ENCODE measurements at regions not wholly inside any gene's neighbourhood (a gene's known extent, or its start where the extent isn't known, plus 50 kb on each side); places are given as distances from the start of the nearest gene placed in this dataset.

DNA sequence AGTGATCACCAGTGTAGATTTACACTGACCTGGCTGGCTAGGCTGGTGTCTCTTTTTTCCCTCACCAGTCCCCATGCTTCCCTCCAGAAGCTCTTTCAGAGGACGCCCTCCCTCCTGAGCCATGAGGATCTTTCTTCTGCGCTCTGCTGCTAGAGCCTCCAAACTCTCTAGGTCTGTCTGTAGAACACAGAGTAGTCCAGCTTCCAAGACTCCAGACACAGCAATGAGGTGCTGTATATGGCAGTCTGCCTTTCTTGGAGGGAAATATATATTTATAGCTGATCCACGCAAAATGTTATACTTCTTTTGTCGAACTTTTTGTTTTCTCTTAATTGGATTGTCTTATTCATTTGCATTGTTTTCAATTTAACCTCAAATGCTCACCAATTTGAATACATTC, 1121.8 kb downstream of the ROBO2 start:
- TF ChIP-seq EZH2phosphoT487 (conservative IDR thresholded peaks at IDR 0.05; ENCODE audit: low read length), result no peak
- TF ChIP-seq, protein P1, sequence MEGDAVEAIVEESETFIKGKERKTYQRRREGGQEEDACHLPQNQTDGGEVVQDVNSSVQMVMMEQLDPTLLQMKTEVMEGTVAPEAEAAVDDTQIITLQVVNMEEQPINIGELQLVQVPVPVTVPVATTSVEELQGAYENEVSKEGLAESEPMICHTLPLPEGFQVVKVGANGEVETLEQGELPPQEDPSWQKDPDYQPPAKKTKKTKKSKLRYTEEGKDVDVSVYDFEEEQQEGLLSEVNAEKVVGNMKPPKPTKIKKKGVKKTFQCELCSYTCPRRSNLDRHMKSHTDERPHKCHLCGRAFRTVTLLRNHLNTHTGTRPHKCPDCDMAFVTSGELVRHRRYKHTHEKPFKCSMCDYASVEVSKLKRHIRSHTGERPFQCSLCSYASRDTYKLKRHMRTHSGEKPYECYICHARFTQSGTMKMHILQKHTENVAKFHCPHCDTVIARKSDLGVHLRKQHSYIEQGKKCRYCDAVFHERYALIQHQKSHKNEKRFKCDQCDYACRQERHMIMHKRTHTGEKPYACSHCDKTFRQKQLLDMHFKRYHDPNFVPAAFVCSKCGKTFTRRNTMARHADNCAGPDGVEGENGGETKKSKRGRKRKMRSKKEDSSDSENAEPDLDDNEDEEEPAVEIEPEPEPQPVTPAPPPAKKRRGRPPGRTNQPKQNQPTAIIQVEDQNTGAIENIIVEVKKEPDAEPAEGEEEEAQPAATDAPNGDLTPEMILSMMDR (IDR thresholded peaks at IDR 0.05; ENCODE audit: insufficient read depth, low read length, poor library complexity, severe bottlenecking), result no peak

DNA sequence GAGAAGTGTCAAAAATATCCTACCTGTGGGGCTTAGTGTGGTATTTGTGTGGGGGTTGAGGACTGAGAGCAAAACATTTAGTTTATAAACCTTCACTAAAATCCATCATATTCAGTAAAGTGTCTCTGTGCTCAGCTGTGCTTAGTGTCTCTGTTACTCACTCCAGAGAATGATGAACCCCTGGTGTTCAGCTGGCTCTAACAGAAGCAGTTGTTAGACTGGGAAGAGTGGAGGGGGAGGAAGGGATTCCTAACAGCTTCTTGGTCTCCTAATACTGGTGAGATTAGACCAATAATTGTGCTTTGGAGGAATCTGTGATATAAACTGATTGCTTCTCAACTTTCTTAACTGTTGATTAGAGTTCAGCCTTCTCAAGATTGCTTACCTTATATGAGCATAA, 1123.5 kb downstream of the ROBO2 start:
- no peak for TF ChIP-seq EZH2phosphoT487 (conservative IDR thresholded peaks at IDR 0.05; ENCODE audit: low read length)
- TF ChIP-seq, protein P1 (IDR thresholded peaks at IDR 0.05; ENCODE audit: insufficient read depth, low read length, poor library complexity, severe bottlenecking), result no peak
- H4K20me1 ChIP-seq (ENCODE audit: low read depth, low read length), result no peaks in the 10 kb centered on the region
- no peaks in the 10 kb centered on the region for H3K79me2 ChIP-seq (ENCODE audit: insufficient read depth, low read length)
- H3F3A ChIP-seq (ENCODE audit: insufficient read depth), result no peaks in the 10 kb centered on the region
- no peak overlapping the region for H3K4me3 ChIP-seq (ENCODE audit: insufficient read depth, low read length, poor library complexity, severe bottlenecking)
- no peaks in the 10 kb centered on the region for H3K36me3 ChIP-seq (ENCODE audit: low read length)
- no peaks in the 10 kb centered on the region for H3K27me3 ChIP-seq (ENCODE audit: low read length)
- no peak overlapping the region for H3K4me2 ChIP-seq (ENCODE audit: low read depth, low read length, poor library complexity, severe bottlenecking)
- no peak overlapping the region for H3K27ac ChIP-seq (ENCODE audit: low read depth, low read length)
- H3K9ac ChIP-seq (ENCODE audit: low read length), result no peak overlapping the region
- no peak overlapping the region for H2AFZ ChIP-seq (ENCODE audit: low read depth, low read length, severe bottlenecking)
- no peaks in the 10 kb centered on the region for H3K9me2 ChIP-seq (replicated peaks; ENCODE audit: insufficient read depth, low read length)
- H3K9me3 ChIP-seq (ENCODE audit: insufficient read depth, low read length), result no peaks in the 10 kb centered on the region

More for the DNA sequence above, 1121.8 kb downstream of the ROBO2 start:
- H2AFZ ChIP-seq (ENCODE audit: low read depth, low read length, severe bottlenecking), result no peak overlapping the region
- no peaks in the 10 kb centered on the region for H3K9me3 ChIP-seq (ENCODE audit: insufficient read depth, low read length)
- H3K9me2 ChIP-seq (replicated peaks; ENCODE audit: insufficient read depth, low read length), result no peaks in the 10 kb centered on the region
- no peak overlapping the region for H3K4me2 ChIP-seq (ENCODE audit: low read depth, low read length, poor library complexity, severe bottlenecking)
- H3K9ac ChIP-seq (ENCODE audit: low read length), result no peak overlapping the region
- H3K27me3 ChIP-seq (ENCODE audit: low read length), result no peaks in the 10 kb centered on the region
- no peak overlapping the region for H3K4me3 ChIP-seq (ENCODE audit: insufficient read depth, low read length, poor library complexity, severe bottlenecking)
- no peak overlapping the region for H3K27ac ChIP-seq (ENCODE audit: low read depth, low read length)
- H3K79me2 ChIP-seq (ENCODE audit: insufficient read depth, low read length), result no peaks in the 10 kb centered on the region
- no peaks in the 10 kb centered on the region for H3F3A ChIP-seq (ENCODE audit: insufficient read depth)
- no peaks in the 10 kb centered on the region for H3K36me3 ChIP-seq (ENCODE audit: low read length)
- H4K20me1 ChIP-seq (ENCODE audit: low read depth, low read length), result no peaks in the 10 kb centered on the region

DNA sequence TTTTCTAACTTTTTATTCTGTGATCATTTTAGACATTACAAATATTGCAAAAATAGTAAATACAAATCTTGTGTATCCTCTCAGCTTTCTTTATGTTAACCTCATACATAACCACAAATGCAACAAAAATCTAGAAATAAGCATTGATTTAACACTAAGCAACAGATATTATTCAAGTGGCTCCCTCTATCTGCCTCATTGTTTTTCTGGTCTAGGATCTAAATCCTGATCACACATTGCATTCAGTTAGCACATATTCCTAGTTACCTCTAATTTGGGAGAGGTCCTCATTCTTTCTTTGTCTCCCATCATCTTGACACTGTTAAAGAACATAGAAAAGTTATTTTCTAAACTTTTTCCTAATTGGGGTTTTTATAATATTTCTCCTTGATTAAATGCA, 1126.0 kb downstream of the ROBO2 start:
- no peaks in the 10 kb centered on the region for H3K9me3 ChIP-seq (ENCODE audit: insufficient read depth, low read length)
- no peak for TF ChIP-seq EZH2phosphoT487 (conservative IDR thresholded peaks at IDR 0.05; ENCODE audit: low read length)
- TF ChIP-seq, protein P1 (IDR thresholded peaks at IDR 0.05; ENCODE audit: insufficient read depth, low read length, poor library complexity, severe bottlenecking), result no peak
- H4K20me1 ChIP-seq (ENCODE audit: low read depth, low read length), result no peaks in the 10 kb centered on the region
- no peak overlapping the region for H3K9ac ChIP-seq (ENCODE audit: low read length)
- no peak overlapping the region for H3K27ac ChIP-seq (ENCODE audit: low read depth, low read length)
- H3K4me2 ChIP-seq (ENCODE audit: low read depth, low read length, poor library complexity, severe bottlenecking), result no peak overlapping the region
- H3K4me3 ChIP-seq (ENCODE audit: insufficient read depth, low read length, poor library complexity, severe bottlenecking), result no peak overlapping the region
- no peak overlapping the region for H2AFZ ChIP-seq (ENCODE audit: low read depth, low read length, severe bottlenecking)
- no peaks in the 10 kb centered on the region for H3K9me2 ChIP-seq (replicated peaks; ENCODE audit: insufficient read depth, low read length)
- H3K27me3 ChIP-seq (ENCODE audit: low read length), result no peaks in the 10 kb centered on the region
- H3K79me2 ChIP-seq (ENCODE audit: insufficient read depth, low read length), result no peaks in the 10 kb centered on the region
- H3K36me3 ChIP-seq (ENCODE audit: low read length), result no peaks in the 10 kb centered on the region
- no peaks in the 10 kb centered on the region for H3F3A ChIP-seq (ENCODE audit: insufficient read depth)
